H9 (cell line): ENCODE measurements at regions not wholly inside any gene's neighbourhood (a gene's known extent, or its start where the extent isn't known, plus 50 kb on each side); places are given as distances from the start of the nearest gene placed in this dataset.

Experiments
- DNase-seq: peaks from one replicate; pipeline ENCODE4 v3.0.0-alpha.2; 2017
- H2AFZ ChIP-seq: one replicate; pipeline ENCODE4 v1.6.1; 2013; ENCODE audit warnings: mild to moderate bottlenecking, low read length, control low read depth, moderate library complexity
- H2AK5ac ChIP-seq: 2 replicates; pipeline ENCODE4 v1.6.1; 2013; ENCODE audit warnings: low read length, control low read depth, mixed read lengths; ENCODE audit not compliant: insufficient read length
- H2BK120ac ChIP-seq: one replicate; pipeline ENCODE4 v1.6.1; 2013; ENCODE audit warnings: low read depth, mild to moderate bottlenecking, low read length, control low read depth, inconsistent platforms; ENCODE audit not compliant: poor library complexity, severe bottlenecking
- H2BK12ac ChIP-seq: 2 replicates; pipeline ENCODE4 v1.6.1; 2013; ENCODE audit warnings: low read length, control low read depth, mixed read lengths, low read depth; ENCODE audit not compliant: insufficient read length
- H2BK15ac ChIP-seq: 2 replicates; pipeline ENCODE4 v1.6.1; 2013; ENCODE audit warnings: low read depth, low read length, control low read depth
- H2BK20ac ChIP-seq: one replicate; pipeline ENCODE4 v1.6.1; 2013; ENCODE audit warnings: low read depth, mild to moderate bottlenecking, low read length, control low read depth, inconsistent platforms; ENCODE audit not compliant: poor library complexity, severe bottlenecking
- H2BK5ac ChIP-seq: 2 replicates; pipeline ENCODE4 v1.6.1; 2013; ENCODE audit warnings: low read length, control low read depth, mixed read lengths; ENCODE audit not compliant: insufficient read length
- H3K14ac ChIP-seq: 2 replicates; pipeline ENCODE4 v1.6.1; 2013; ENCODE audit warnings: low read length, control low read depth; ENCODE audit not compliant: insufficient read depth
- H3K18ac ChIP-seq: 2 replicates; pipeline ENCODE4 v1.6.1; 2013; ENCODE audit warnings: low read depth, mild to moderate bottlenecking, mixed read lengths, low read length, control low read depth; ENCODE audit not compliant: insufficient read length
- H3K23ac ChIP-seq: 2 replicates; pipeline ENCODE4 v1.6.1; 2013; ENCODE audit warnings: low read length, control low read depth, mixed read lengths, low read depth; ENCODE audit not compliant: insufficient read length
- H3K23me2 ChIP-seq: 2 replicates; pipeline ENCODE4 v1.6.1; 2013; ENCODE audit warnings: low read depth, mild to moderate bottlenecking, mixed read lengths, low read length, control low read depth; ENCODE audit not compliant: insufficient read length, poor library complexity, severe bottlenecking
- H3K27ac ChIP-seq: 2 replicates; pipeline ENCODE4 v1.5.1; 2013; ENCODE audit warnings: low read length, control low read depth, mixed read lengths, low read depth; ENCODE audit not compliant: insufficient read length
- H3K27me3 ChIP-seq: 2 replicates; pipeline ENCODE4 v1.6.1; 2013; ENCODE audit warnings: low read length, control low read depth, inconsistent platforms; ENCODE audit not compliant: insufficient read depth
- H3K4ac ChIP-seq: 2 replicates; pipeline ENCODE4 v1.6.1; 2013; ENCODE audit warnings: low read depth, mild to moderate bottlenecking, control low read depth, inconsistent platforms, low read length, moderate library complexity
- H3K4me1 ChIP-seq: 2 replicates; pipeline ENCODE4 v1.6.1; 2013; ENCODE audit warnings: low read length, control low read depth, inconsistent platforms; ENCODE audit not compliant: insufficient read depth
- H3K4me2 ChIP-seq: 2 replicates; pipeline ENCODE4 v1.6.1; 2013; ENCODE audit warnings: low read length, control low read depth, mixed read lengths; ENCODE audit not compliant: insufficient read length, insufficient read depth
- H3K56ac ChIP-seq: 2 replicates; pipeline ENCODE4 v1.6.1; 2013; ENCODE audit warnings: low read depth, mild to moderate bottlenecking, mixed read lengths, low read length, control low read depth; ENCODE audit not compliant: insufficient read length
- H3K79me1 ChIP-seq: 2 replicates; pipeline ENCODE4 v1.6.1; 2013; ENCODE audit warnings: low read depth, mild to moderate bottlenecking, moderate library complexity, low read length, control low read depth, inconsistent platforms; ENCODE audit not compliant: insufficient read depth, poor library complexity, severe bottlenecking
- H3K79me2 ChIP-seq: 2 replicates; pipeline ENCODE4 v1.6.1; 2013; ENCODE audit warnings: low read length, control low read depth, inconsistent platforms; ENCODE audit not compliant: insufficient read depth
- H3K9ac ChIP-seq: 2 replicates; pipeline ENCODE4 v1.6.1; 2013; ENCODE audit warnings: low read length, control low read depth, mixed read lengths; ENCODE audit not compliant: insufficient read length; ENCODE audit errors: extremely low read depth
- H3K9me3 ChIP-seq: one replicate; pipeline ENCODE4 v1.6.1; 2013; ENCODE audit warnings: low read depth, low read length, inconsistent platforms; ENCODE audit not compliant: control insufficient read depth
- H3T11ph ChIP-seq: one replicate; pipeline ENCODE4 v1.6.1; 2013; ENCODE audit warnings: mild to moderate bottlenecking, low read length, control low read depth, inconsistent platforms
- H4K20me1 ChIP-seq: one replicate; pipeline ENCODE4 v1.6.1; 2013; ENCODE audit not compliant: control insufficient read depth, insufficient read length, insufficient read depth
- H4K5ac ChIP-seq: 2 replicates; pipeline ENCODE4 v1.6.1; 2013; ENCODE audit warnings: low read depth, mild to moderate bottlenecking, mixed read lengths, low read length, control low read depth; ENCODE audit not compliant: insufficient read length
- H4K8ac ChIP-seq: replicated peaks from 2 replicates; pipeline ENCODE4 v1.6.1; 2013; ENCODE audit warnings: low read length, control low read depth, mixed read lengths, low read depth; ENCODE audit not compliant: insufficient read length
- H4K91ac ChIP-seq: 2 replicates; pipeline ENCODE4 v1.6.1; 2013; ENCODE audit warnings: low read depth, mild to moderate bottlenecking, moderate library complexity, mixed read lengths, low read length, control low read depth; ENCODE audit not compliant: insufficient read length
- H3K27ac Mint-ChIP-seq, 3 experiments: 2 replicates in 2 of 3; 3 replicates in 1 of 3; pipeline ENCODE4 v1.8.0; 2020 to 2021; ENCODE audit warnings: mixed read lengths in 3 of 3, mild to moderate bottlenecking in 1 of 3, moderate library complexity in 1 of 3
- H3K27me3 Mint-ChIP-seq: 2 replicates; pipeline ENCODE4 v1.8.0; 2021; ENCODE audit warnings: low read depth, mild to moderate bottlenecking, moderate library complexity, mixed read lengths
- H3K36me3 Mint-ChIP-seq, 3 experiments: 2 replicates in 2 of 3; 3 replicates in 1 of 3; pipeline ENCODE4 v1.8.0; 2020 to 2021; ENCODE audit warnings: low read depth in 3 of 3, mixed read lengths in 3 of 3; ENCODE audit not compliant: insufficient read depth in 1 of 3
- H3K4me1 Mint-ChIP-seq, 2 experiments: 2 replicates each; pipeline ENCODE4 v1.8.0; 2020; ENCODE audit warnings: mixed read lengths in 2 of 2
- H3K4me3 Mint-ChIP-seq, 2 experiments: 2 replicates in 1 of 2; 3 replicates in 1 of 2; pipeline ENCODE4 v1.8.0; 2020 to 2021; ENCODE audit warnings: mild to moderate bottlenecking in 2 of 2, mixed read lengths in 2 of 2, moderate library complexity in 1 of 2
- H3K9me3 Mint-ChIP-seq, 2 experiments: 2 replicates in 1 of 2; 3 replicates in 1 of 2; pipeline ENCODE4 v1.8.0; 2020; ENCODE audit warnings: mild to moderate bottlenecking in 2 of 2, mixed read lengths in 2 of 2, moderate library complexity in 1 of 2
- CTCF ChIP-seq: fragments of 200-600 bp; sonication (generic); conservative IDR thresholded peaks from 3 replicates; pipeline ENCODE4 v1.8.0; 2021; ENCODE audit warnings: antibody characterized with exemption, mild to moderate bottlenecking

GRCh38 chr9:89766991-89767390, 162.2 kb downstream of the GADD45G start:
- no peak overlapping the region for H3K27ac ChIP-seq
- H3K4me2 ChIP-seq = no peak overlapping the region
- no peak for TF ChIP-seq CTCF
- no peak overlapping the region for H3T11ph ChIP-seq
- no peak overlapping the region for H2BK5ac ChIP-seq
- no peaks in the 10 kb centered on the region for H3K27me3 ChIP-seq
- no peak overlapping the region for H3K18ac ChIP-seq
- H3K79me1 ChIP-seq = no peaks in the 10 kb centered on the region
- no peak overlapping the region for H2AFZ ChIP-seq
- no peaks in the 10 kb centered on the region for H3K79me2 ChIP-seq
- no peak overlapping the region for H4K91ac ChIP-seq
- no peak overlapping the region for H2BK20ac ChIP-seq
- H4K5ac ChIP-seq = no peak overlapping the region
- H2AK5ac ChIP-seq = no peak overlapping the region
- H3K9me3 ChIP-seq = no peaks in the 10 kb centered on the region
- no peak overlapping the region for H3K4ac ChIP-seq
- H3K23ac ChIP-seq = no peak overlapping the region
- H3K4me1 ChIP-seq = no peaks in the 10 kb centered on the region
- Mint-ChIP-seq H3K4me3 (no peak overlapping the region), H3K9me3 (no peaks in the 10 kb centered on the region; a peak in 1 of 5 replicates), H3K4me1 (0 out of 4 replicates have a peak, but pooled peaks cover 0 to 4% of the 10 kb centered on the region in 2 experiments), H3K36me3 (no peaks in the 10 kb centered on the region; a peak in 1 of 7 replicates), H3K27me3 (peaks cover 6% of the 10 kb centered on the region; the same call in 1 of the 2 replicates), H3K27ac (no peak overlapping the region)
- H3K14ac ChIP-seq = no peak overlapping the region
- H3K23me2 ChIP-seq = no peaks in the 10 kb centered on the region
- H4K8ac ChIP-seq = no peak overlapping the region
- H2BK15ac ChIP-seq = no peak overlapping the region
- H3K9ac ChIP-seq = no peak overlapping the region
- H2BK12ac ChIP-seq = no peak overlapping the region
- no peak overlapping the region for H3K56ac ChIP-seq
- no peaks in the 10 kb centered on the region for H4K20me1 ChIP-seq
- DNase-seq = no peak
- H2BK120ac ChIP-seq = no peak overlapping the region
